H1 (cell line): ENCODE measurements at regions not wholly inside any gene's neighbourhood (a gene's known extent, or its start where the extent isn't known, plus 50 kb on each side); places are given as distances from the start of the nearest gene placed in this dataset.

Experiments used
- CTCF ChIA-PET: fragments of 300-600 bp; sonication (Branson Sonifier 250); formaldehyde crosslinking; loops from one replicate; lab custom pipeline; 2021; ENCODE audit not compliant: partially characterized antibody; lab: Charles Lee
- POLR2A ChIA-PET: fragments of 300-600 bp; sonication (Branson Sonifier 250); formaldehyde crosslinking; loops from one replicate; lab custom pipeline; 2021; ENCODE audit warnings: inconsistent platforms; ENCODE audit not compliant: partially characterized antibody; lab: Charles Lee
- DNase-seq, 2 experiments: peaks; one replicate each; pipeline versions ENCODE4 v3.0.0 to v3.0.0-alpha.2; 2010 to 2022; ENCODE audit warnings: low spot score in 2 of 2, low read depth in 1 of 2, mixed read lengths in 1 of 2
- FAIRE-seq: peaks from 2 replicates; lab custom pipeline; 2011; peaks lifted over from hg19 to GRCh38; lab: Jason Lieb, UNC
- H2AFZ ChIP-seq: 2 replicates; pipeline ENCODE4 v1.8.1; 2012; ENCODE audit warnings: low read length, inconsistent platforms
- H2AK5ac ChIP-seq: 2 replicates; pipeline ENCODE4 v1.6.1; 2013; ENCODE audit warnings: low read depth, low read length
- H2BK120ac ChIP-seq: replicated peaks from 2 replicates; pipeline ENCODE3; 2013; ENCODE audit warnings: low read depth, low read length, inconsistent platforms
- H2BK12ac ChIP-seq: 2 replicates; pipeline ENCODE4 v1.6.1; 2013; ENCODE audit warnings: low read depth, low read length
- H2BK15ac ChIP-seq: 2 replicates; pipeline ENCODE4 v1.6.1; 2013; ENCODE audit warnings: low read length
- H2BK20ac ChIP-seq: 2 replicates; pipeline ENCODE4 v1.6.1; 2013; ENCODE audit warnings: low read length
- H2BK5ac ChIP-seq: 2 replicates; pipeline ENCODE4 v1.6.1; 2013; ENCODE audit warnings: low read depth, low read length
- H3K14ac ChIP-seq: 2 replicates; pipeline ENCODE4 v1.6.1; 2013; ENCODE audit warnings: inconsistent platforms; ENCODE audit not compliant: insufficient read length
- H3K18ac ChIP-seq: 2 replicates; pipeline ENCODE4 v1.6.1; 2013; ENCODE audit warnings: low read length; ENCODE audit errors: extremely low read depth
- H3K23ac ChIP-seq: 2 replicates; pipeline ENCODE4 v1.6.1; 2013; ENCODE audit warnings: inconsistent platforms; ENCODE audit not compliant: insufficient read length
- H3K23me2 ChIP-seq: 2 replicates; pipeline ENCODE4 v1.6.1; 2013; ENCODE audit warnings: low read depth, low read length
- H3K27ac ChIP-seq: 2 replicates; pipeline ENCODE4 v1.6.1; 2011; ENCODE audit warnings: low read depth, low read length, inconsistent platforms
- H3K27me3 ChIP-seq, 4 experiments: replicated peaks in 1 of 4; 1 replicate in 1 of 4; 2 replicates in 3 of 4; pipeline versions ENCODE4 v1.6.1 to v1.8.1; 2011 to 2013; ENCODE audit warnings: low read length in 3 of 4, mild to moderate bottlenecking in 3 of 4, inconsistent platforms in 2 of 4, mixed read lengths in 2 of 4, moderate library complexity in 1 of 4; ENCODE audit not compliant: control insufficient read depth in 3 of 4, insufficient read depth in 3 of 4; ENCODE audit errors: extremely low read depth in 1 of 4
- H3K36me3 ChIP-seq, 4 experiments: 2 replicates each; pipeline versions ENCODE4 v1.6.1 to v1.8.1; 2011 to 2013; ENCODE audit warnings: mild to moderate bottlenecking in 4 of 4, low read length in 3 of 4, moderate library complexity in 2 of 4, control low read depth in 1 of 4, inconsistent platforms in 1 of 4; ENCODE audit not compliant: insufficient read depth in 4 of 4, control insufficient read depth in 2 of 4
- H3K4ac ChIP-seq: replicated peaks from 2 replicates; pipeline ENCODE3; 2013; ENCODE audit warnings: low read length, low read depth, mixed read lengths, inconsistent platforms; ENCODE audit not compliant: insufficient read length
- H3K4me1 ChIP-seq, 4 experiments: replicated peaks in 1 of 4; 1 replicate in 1 of 4; 2 replicates in 3 of 4; pipeline versions ENCODE4 v1.6.1 to v1.8.1; 2011 to 2013; ENCODE audit warnings: low read length in 3 of 4, inconsistent platforms in 2 of 4, mixed read lengths in 1 of 4; ENCODE audit not compliant: insufficient read depth in 4 of 4, control insufficient read depth in 3 of 4
- H3K4me2 ChIP-seq, 2 experiments: 2 replicates each; pipeline versions ENCODE4 v1.6.1 to v1.8.1; 2011 to 2013; ENCODE audit warnings: low read depth in 2 of 2, low read length in 2 of 2, control low read depth in 1 of 2, inconsistent platforms in 1 of 2, mild to moderate bottlenecking in 1 of 2; ENCODE audit not compliant: insufficient read depth in 1 of 2
- H3K4me3 ChIP-seq, 4 experiments: fragments of 200-600, 300-600 bp in 1 of 4; sonication (generic), shearing (Covaris generic), sonication (Bioruptor Twin) in 1 of 4; 2 replicates each; pipeline versions ENCODE4 v1.5.1 to v1.8.1; 2011 to 2016; ENCODE audit warnings: low read length in 4 of 4, low read depth in 3 of 4, control low read depth in 2 of 4, inconsistent platforms in 2 of 4, mild to moderate bottlenecking in 2 of 4, mixed read lengths in 1 of 4, moderate library complexity in 1 of 4; ENCODE audit not compliant: insufficient read depth in 2 of 4; ENCODE audit errors: extremely low read depth in 1 of 4
- H3K56ac ChIP-seq: replicated peaks from 2 replicates; pipeline ENCODE3; 2013; ENCODE audit warnings: low read depth, mild to moderate bottlenecking, mixed read lengths, low read length, inconsistent platforms; ENCODE audit not compliant: insufficient read length
- H3K79me1 ChIP-seq: 2 replicates; pipeline ENCODE4 v1.6.1; 2013; ENCODE audit warnings: low read depth, low read length, control low read depth
- H3K79me2 ChIP-seq, 2 experiments: 2 replicates each; pipeline versions ENCODE4 v1.6.1 to v1.8.1; 2012 to 2013; ENCODE audit warnings: low read length in 2 of 2, mild to moderate bottlenecking in 2 of 2, inconsistent platforms in 1 of 2; ENCODE audit not compliant: insufficient read depth in 2 of 2, control insufficient read depth in 1 of 2
- H3K9ac ChIP-seq, 4 experiments: replicated peaks in 1 of 4; 1 replicate in 1 of 4; 2 replicates in 3 of 4; pipeline versions ENCODE4 v1.6.1 to v1.8.1; 2011 to 2013; ENCODE audit warnings: low read depth in 3 of 4, low read length in 3 of 4, control low read depth in 2 of 4, mild to moderate bottlenecking in 2 of 4, moderate library complexity in 2 of 4, inconsistent platforms in 1 of 4; ENCODE audit errors: extremely low read depth in 1 of 4
- H3K9me3 ChIP-seq, 2 experiments: 2 replicates each; pipeline versions ENCODE4 v1.6.1 to v1.8.1; 2012 to 2013; ENCODE audit warnings: mild to moderate bottlenecking in 2 of 2, moderate library complexity in 2 of 2, control low read depth in 1 of 2, inconsistent platforms in 1 of 2, low read depth in 1 of 2, low read length in 1 of 2, mixed read lengths in 1 of 2; ENCODE audit not compliant: insufficient read depth in 2 of 2
- H4K20me1 ChIP-seq, 2 experiments: replicated peaks in 1 of 2; 2 replicates each; pipeline versions ENCODE3 to v1.8.1; 2011 to 2013; ENCODE audit warnings: inconsistent platforms in 2 of 2, low read length in 2 of 2, mild to moderate bottlenecking in 1 of 2; ENCODE audit not compliant: insufficient read depth in 2 of 2, control insufficient read depth in 1 of 2
- H4K5ac ChIP-seq: 2 replicates; pipeline ENCODE4 v1.6.1; 2013; ENCODE audit warnings: low read length, low read depth, mixed read lengths, inconsistent platforms; ENCODE audit not compliant: insufficient read length
- H4K8ac ChIP-seq: 2 replicates; pipeline ENCODE4 v1.8.0; 2013; ENCODE audit warnings: mild to moderate bottlenecking, moderate library complexity, low read length, inconsistent platforms; ENCODE audit not compliant: insufficient read depth; ENCODE audit errors: extremely low read depth
- H4K91ac ChIP-seq: replicated peaks from 2 replicates; pipeline ENCODE3; 2013; ENCODE audit warnings: low read length, mixed read lengths, inconsistent platforms; ENCODE audit not compliant: insufficient read length
- BCL11A ChIP-seq, 2 experiments: IDR thresholded peaks; one replicate each; pipeline ENCODE4 v1.6.1; 2011; ENCODE audit warnings: low read depth in 2 of 2, low read length in 2 of 2, mild to moderate bottlenecking in 2 of 2
- BRCA1 ChIP-seq: IDR thresholded peaks from 2 replicates; pipeline ENCODE4 v1.6.1; 2012; ENCODE audit warnings: low read depth, low read length, improper control_type of control experiment
- CTBP2 ChIP-seq: IDR thresholded peaks from 2 replicates; pipeline ENCODE4 v1.7.0; 2011; ENCODE audit warnings: borderline replicate concordance, mild to moderate bottlenecking, moderate library complexity, mixed read lengths, low read length; ENCODE audit not compliant: insufficient read depth, insufficient read length
- JUN ChIP-seq: IDR thresholded peaks from 2 replicates; pipeline ENCODE4 v1.6.1; 2011; ENCODE audit warnings: low read depth, mild to moderate bottlenecking, improper control_type of control experiment, low read length
- JUND ChIP-seq: IDR thresholded peaks from 2 replicates; pipeline ENCODE4 v1.6.1; 2011; ENCODE audit warnings: mild to moderate bottlenecking, improper control_type of control experiment, low read length
- KDM5A ChIP-seq: fragments of 200-600 bp; IDR thresholded peaks from 2 replicates; pipeline ENCODE4 v1.7.1; 2012; ENCODE audit warnings: mild to moderate bottlenecking, low read length, inconsistent platforms, mixed read lengths
- NRF1 ChIP-seq: IDR thresholded peaks from 2 replicates; pipeline ENCODE4 v1.6.1; 2011; ENCODE audit warnings: mild to moderate bottlenecking, low read depth, low read length, improper control_type of control experiment
- POLR2AphosphoS5 ChIP-seq: IDR thresholded peaks from 2 replicates; pipeline ENCODE4 v1.6.1; 2011; ENCODE audit warnings: low read depth, low read length
- RFX5 ChIP-seq: IDR thresholded peaks from 2 replicates; pipeline ENCODE4 v1.6.1; 2011; ENCODE audit warnings: low read depth, low read length, improper control_type of control experiment, borderline replicate concordance
- SP1 ChIP-seq: IDR thresholded peaks from 2 replicates; pipeline ENCODE4 v1.6.1; 2011; ENCODE audit warnings: low read depth, low read length
- SP2 ChIP-seq: IDR thresholded peaks from 2 replicates; pipeline ENCODE4 v1.6.1; 2012; ENCODE audit warnings: mild to moderate bottlenecking, low read length, inconsistent platforms
- SUZ12 ChIP-seq: fragments of 200-600 bp; sonication (generic); IDR thresholded peaks from 2 replicates; pipeline ENCODE4 v1.6.1; 2012; ENCODE audit warnings: mild to moderate bottlenecking, inconsistent platforms, low read length, moderate library complexity, mixed read lengths
- TBP ChIP-seq: IDR thresholded peaks from 2 replicates; pipeline ENCODE4 v1.6.1; 2011; ENCODE audit warnings: low read depth, low read length, improper control_type of control experiment
- TCF12 ChIP-seq: IDR thresholded peaks from 2 replicates; pipeline ENCODE4 v1.6.1; 2011; ENCODE audit warnings: low read depth, mild to moderate bottlenecking, low read length
- WGBS, 2 experiments: shearing (Covaris generic) in 1 of 2; methylation state at CpG; one replicate each; pipeline versions ENCODE4 v1.1.6 to v1.1.7; 2013 to 2015; ENCODE audit warnings: low lambda C conversion rate in 2 of 2, mixed read lengths in 2 of 2, inconsistent platforms in 1 of 2, low coverage in 1 of 2, missing lambda C conversion rate in 1 of 2; ENCODE audit not compliant: insufficient replicate concordance in 2 of 2, insufficient coverage in 1 of 2, insufficient read length in 1 of 2; ENCODE audit errors: extremely low coverage in 1 of 2, missing lambda C conversion rate in 1 of 2; 5-methylcytosine and 5-hydroxymethylcytosine counted together
- TF ChIP-seq, protein P1 (sequence below): IDR thresholded peaks from 2 replicates; pipeline ENCODE4 v1.6.1; 2012; ENCODE audit warnings: inconsistent platforms

- Histone ChIP-seq H3K14ac (no peak overlapping the region), H2BK15ac (no peak overlapping the region), H2BK12ac (no peak overlapping the region), H3K4ac (no peak overlapping the region), H3K79me1 (no peaks in the 10 kb centered on the region), H4K8ac (no peak overlapping the region), H3K23me2 (no peaks in the 10 kb centered on the region), H3K23ac (no peak overlapping the region), H3K27me3 (no peaks in the 10 kb centered on the region), H3K9ac (no peak overlapping the region), H3K18ac (no peak overlapping the region), H4K5ac (no peak overlapping the region), H3K4me2 (no peak overlapping the region), H2BK120ac (no peak overlapping the region), H2AK5ac (no peak overlapping the region), H2AFZ (no peak overlapping the region), H2BK5ac (no peak overlapping the region), H4K20me1 (no peaks in the 10 kb centered on the region), H3K4me1 (no peaks in the 10 kb centered on the region), H3K27ac (no peak overlapping the region), H3K56ac (no peak overlapping the region), H4K91ac (no peak overlapping the region), H3K36me3 (no peaks in the 10 kb centered on the region), H2BK20ac (no peak overlapping the region), H3K9me3 (0 out of 4 replicates have a peak, but pooled peaks cover 5 to 7% of the 10 kb centered on the region in 2 experiments), H3K79me2 (no peaks in the 10 kb centered on the region), H3K4me3 (no peak overlapping the region)
- DNase-seq (no peak), FAIRE-seq (no peak)
- 80% methylated on average over 3 of the region's 3 CpGs; no CpG with 5 or more reads in 1 of the 2 experiments for WGBS, 2 experiments
- TF ChIP-seq RFX5 = no peak
- TF ChIP-seq SUZ12 = no peak
- TF ChIP-seq BRCA1 = no peak
- TF ChIP-seq SP1 = no peak
- no peak for TF ChIP-seq POLR2AphosphoS5
- TF ChIP-seq TCF12 = no peak
- TF ChIP-seq JUND = no peak
- no peak for TF ChIP-seq NRF1
- TF ChIP-seq, protein P1, sequence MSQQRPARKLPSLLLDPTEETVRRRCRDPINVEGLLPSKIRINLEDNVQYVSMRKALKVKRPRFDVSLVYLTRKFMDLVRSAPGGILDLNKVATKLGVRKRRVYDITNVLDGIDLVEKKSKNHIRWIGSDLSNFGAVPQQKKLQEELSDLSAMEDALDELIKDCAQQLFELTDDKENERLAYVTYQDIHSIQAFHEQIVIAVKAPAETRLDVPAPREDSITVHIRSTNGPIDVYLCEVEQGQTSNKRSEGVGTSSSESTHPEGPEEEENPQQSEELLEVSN = no peak
- no peak for TF ChIP-seq BCL11A (IDR thresholded peaks at IDR 0.05; ENCODE audit: low read depth in 2 of 2, low read length in 2 of 2)
- no peak for TF ChIP-seq CTBP2
- no peak for TF ChIP-seq TBP
- TF ChIP-seq KDM5A = no peak
- no peak for TF ChIP-seq JUN
- no peak for TF ChIP-seq SP2
- ChIA-PET CTCF (interaction anchor here (1.3 to 1.5 kb wide), 2 partner anchors 12 to 457 kb away, joined by 3 read pairs; no protein-coding TSS in a partner anchor), POLR2A (no interaction called here)
Measured at GRCh38 chr16:5158494-5158893, 60.9 kb upstream of the EEF2KMT start.
